Fibroblast of the conjunctiva (primary cell): ENCODE measurements at regions not wholly inside any gene's neighbourhood (a gene's known extent, or its start where the extent isn't known, plus 50 kb on each side); places are given as distances from the start of the nearest gene placed in this dataset.

Experiments used
- DNase-seq: peaks from one replicate; pipeline ENCODE4 v3.0.0-alpha.2; 2010; ENCODE audit warnings: low read depth

DNA sequence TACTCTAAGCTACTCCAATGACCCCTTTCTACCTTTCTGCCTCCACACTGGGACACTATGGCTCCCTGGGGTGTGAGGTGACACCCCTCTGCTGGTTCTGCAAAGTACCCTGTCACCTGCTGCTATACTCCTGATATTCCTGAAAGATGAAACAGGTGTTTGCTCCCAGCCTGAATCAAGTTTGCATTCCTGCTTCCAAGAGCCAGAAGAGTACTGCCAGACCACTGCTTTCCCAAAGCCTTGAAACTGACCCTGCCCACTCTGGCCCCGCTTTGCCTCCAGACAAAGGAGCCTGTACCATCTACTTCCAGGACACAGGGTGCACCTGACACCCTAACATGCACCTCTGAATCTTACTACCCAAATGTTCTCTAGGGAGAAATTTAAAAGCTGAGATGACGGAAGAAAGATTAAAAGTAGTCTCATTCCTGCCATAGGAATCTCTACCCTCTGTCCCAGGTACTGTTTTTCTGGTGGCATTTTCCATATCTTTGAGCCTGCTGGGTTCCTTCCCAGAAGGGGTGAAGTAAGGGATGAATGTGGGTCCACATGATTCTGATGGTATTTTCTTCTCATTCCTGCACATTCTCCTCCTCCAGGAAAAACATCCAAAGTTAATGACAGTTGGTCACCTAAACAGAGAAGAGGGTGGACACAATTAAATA lies 70.3 kb upstream of the DUSP10 start:
- no peak for DNase-seq

DNA sequence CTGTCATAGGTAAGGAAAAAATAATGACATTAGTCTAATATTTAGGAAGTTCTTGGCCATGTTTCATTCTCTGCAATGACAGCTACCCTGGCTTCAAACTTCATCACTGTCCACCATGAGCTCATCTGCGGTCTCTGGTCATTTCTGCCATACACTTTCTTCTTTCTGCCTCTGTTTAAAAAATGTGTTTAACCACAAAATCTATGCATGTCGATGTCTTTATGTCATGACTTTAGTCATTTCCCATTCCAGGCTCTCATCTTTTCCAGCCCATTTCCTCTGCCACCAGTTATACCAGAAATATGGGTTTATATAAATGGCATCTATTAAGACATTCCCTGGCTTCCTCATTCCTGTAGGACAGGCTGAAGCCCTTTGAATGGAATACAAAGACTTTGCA lies 68.5 kb upstream of the DUSP10 start:
- DNase-seq: no peak

DNA sequence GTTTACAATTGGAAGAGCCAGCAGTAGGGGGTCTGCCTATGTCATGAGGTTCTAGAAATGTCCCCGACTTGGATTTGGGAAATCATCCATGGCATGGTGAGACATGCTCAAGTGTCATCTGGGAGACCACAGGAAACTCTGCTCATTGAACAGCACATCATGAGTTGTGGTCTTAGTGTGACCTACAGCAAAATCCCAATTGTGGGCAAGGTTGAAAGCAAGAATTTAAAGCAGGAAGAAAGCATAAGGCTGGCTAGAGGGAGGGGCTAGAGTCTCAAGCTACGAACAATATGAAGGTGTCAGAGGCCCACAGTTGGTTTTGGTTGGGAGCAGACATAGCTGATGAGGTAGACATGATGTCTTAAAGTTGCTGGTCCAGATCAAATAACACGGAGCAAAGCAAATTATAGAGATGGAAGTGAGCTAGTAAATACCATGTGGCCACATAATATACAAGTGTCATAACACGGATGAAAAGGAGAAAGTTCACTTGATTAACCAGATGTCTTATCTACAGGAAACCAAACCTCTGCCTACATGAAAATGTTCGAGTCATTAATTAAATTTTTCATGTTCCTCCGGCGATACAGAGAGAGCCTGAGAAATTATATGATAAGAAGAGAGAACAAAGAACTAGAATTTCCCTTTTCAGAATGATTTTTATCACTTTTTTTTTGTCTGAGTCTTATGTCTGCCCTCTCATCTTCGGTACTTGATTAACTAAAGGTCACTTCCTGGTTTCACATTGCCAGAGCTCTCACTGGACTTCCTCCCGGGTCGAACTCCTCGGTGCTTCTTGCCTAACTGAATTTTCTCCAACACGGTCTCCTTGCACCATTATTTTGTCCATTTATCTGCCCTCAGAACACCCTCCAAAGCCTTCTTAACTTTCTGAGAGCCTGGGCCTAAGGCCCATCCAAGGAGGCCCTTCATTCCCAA lies 67.5 kb upstream of the DUSP10 start:
- DNase-seq: no peak

DNA sequence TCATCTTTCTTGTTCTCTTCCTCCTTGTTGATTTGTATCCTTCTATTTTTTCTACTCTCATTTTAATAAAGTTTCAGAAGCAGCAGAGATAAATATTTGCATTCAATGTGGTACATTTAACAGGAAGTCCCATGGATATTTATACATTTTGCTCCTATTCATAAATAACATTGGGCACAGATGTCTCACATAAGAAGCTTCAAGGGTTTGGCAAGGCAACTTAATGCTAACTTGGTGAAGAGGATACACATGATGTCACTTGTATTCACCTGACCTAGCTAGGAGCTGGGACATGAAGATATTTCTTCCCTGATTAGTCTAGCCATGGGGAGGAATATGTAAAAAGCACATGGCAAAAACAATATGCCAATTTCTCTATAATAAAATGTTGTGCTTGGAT lies 65.1 kb upstream of the DUSP10 start:
- no peak for DNase-seq

DNA sequence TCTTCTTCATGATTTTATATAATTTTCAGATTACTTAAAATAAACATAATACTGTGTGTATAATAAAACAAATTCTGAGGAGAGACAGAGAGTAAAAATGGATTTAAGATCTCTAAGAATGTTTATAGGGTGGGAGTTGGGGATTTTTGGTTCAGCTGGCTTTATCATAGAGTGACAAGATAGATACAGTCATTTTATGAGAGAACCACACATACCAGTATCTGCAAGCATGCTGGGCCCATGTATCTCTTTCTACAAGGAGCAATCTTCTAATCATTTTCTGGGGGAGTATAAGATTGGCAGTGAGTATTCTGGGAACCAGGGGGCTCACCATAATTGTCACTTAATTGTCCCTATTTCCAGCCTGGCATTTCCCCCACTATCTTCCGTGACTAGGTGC lies 64.3 kb upstream of the DUSP10 start:
- DNase-seq: no peak

DNA sequence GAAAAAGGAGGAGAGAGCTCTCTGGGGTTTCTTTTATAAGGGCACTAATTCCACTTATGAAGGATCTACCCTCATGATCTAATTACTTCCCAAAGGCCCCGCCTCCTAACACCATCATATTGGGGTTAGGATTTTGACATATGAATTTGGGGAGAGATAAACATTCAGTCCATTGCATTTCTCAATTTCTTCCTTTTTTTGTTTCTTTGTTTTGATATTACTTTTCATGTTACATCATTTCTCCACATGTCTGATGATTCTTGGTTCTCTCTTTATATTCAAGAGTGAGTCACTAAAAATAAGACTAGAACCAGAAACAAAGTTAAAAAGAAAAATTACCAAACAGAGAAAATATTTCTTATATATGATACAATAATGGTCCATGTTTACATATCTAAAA lies 63.2 kb upstream of the DUSP10 start:
- no peak for DNase-seq

DNA sequence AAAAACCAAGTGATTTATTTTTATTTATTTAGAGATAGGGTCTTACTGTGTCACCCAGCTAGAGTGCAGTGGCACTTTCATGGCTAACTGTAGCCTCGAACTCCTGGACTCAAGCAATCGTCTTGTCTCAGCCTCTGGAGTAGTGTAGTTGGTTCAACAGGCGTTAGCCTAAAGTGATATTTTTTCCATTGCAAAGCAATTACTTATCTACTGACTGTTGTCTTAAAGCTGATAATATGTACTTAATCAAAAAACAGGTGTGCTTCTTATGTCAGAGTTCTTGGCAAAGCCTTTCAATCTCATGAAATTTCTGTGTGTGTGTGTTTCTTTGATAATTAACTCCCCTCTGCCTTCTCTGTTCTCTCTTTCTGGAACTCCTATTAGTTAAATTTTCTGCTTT lies 62.4 kb upstream of the DUSP10 start:
- no peak for DNase-seq

DNA sequence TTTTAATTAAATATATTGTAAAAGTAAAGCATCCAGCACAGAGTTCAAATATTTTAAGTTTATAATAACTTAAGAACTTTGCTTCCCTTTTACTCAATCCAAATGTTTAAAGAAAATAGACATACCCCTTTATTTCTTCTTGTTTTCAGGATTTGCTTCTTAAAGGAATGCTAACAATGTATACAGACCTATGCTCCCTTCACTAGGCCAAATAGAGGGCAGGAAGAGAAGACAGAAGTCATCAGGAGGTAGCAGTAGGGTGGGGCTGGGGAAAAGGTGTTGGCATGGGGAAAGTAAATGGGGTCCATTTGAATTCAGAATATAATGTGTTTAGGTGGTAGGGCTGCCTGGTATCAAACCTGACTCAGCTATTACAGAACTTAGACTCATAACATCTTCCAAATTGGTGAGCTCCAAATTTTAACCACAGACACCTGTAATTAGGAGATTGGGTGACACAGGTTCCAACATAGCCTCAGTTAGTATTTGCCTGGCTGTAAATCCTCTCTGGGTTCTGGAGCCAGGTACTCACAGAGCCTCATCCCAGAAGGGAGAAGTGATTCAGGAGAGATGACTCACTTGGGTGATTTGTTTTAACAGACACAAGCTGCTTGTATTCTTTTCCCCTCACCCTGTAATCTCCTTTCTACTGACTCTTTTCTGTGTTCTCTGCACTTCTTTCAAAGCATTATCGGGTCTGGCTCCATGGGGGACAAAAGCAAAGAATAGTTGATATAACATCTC lies 60.1 kb upstream of the DUSP10 start:
- DNase-seq: peak; percentile 13

DNA sequence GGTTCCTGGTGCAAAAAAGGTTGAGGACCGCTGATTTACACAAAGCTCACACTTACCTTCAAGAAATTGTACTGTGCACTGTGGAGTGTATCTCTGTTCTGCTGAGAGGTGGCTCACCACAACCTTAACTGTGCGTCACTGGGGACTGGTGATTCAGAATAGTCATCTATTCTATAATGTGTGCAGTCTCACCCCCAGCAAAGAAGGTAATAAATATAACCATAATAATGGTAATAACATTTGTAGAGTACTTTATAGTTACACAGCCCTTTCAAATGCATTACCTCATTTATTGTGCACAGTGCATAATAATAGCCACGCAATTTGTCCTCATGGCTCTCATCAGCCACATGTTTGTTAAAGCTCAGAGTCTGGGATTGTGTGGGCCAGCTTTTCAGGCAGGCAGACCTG lies 59.4 kb upstream of the DUSP10 start:
- no peak for DNase-seq

DNA sequence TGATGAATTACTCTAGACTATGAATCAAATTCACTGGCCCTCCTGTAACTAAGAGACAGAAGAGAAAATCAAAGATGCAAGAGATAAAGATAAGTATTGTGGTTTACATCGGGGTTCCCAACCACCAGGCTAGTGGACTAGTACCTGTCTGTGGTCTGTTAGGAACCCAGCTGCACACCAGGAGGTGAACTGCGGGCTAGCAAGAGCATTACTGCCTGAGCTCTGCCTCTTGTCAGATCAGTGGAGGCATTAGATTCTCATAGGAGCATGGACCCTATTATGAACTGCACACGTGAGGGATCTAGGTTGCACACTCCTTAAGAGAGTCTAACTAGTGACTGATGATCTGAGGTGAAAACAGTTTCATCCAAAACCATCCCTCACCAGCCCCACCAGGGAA lies 58.9 kb upstream of the DUSP10 start:
- DNase-seq: no peak

DNA sequence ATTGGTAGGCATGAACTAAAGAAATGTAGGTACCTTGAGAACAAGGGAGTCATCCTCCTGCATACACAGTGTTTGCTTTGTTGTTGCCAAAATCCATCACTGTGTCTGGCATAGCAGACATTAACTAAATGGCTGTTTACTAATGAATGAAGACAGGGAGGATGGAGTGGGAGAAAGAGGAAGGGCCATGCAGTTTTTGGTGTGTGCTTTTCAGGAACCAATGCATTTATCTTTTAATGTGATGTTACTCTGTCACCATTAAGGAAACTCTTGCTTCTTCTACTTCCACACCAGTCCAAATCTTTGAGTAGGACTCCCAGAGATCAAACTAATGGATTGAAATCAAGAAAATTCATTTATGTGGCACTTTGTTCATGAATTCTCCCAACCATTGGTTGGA lies 55.6 kb upstream of the DUSP10 start:
- DNase-seq: no peak

DNA sequence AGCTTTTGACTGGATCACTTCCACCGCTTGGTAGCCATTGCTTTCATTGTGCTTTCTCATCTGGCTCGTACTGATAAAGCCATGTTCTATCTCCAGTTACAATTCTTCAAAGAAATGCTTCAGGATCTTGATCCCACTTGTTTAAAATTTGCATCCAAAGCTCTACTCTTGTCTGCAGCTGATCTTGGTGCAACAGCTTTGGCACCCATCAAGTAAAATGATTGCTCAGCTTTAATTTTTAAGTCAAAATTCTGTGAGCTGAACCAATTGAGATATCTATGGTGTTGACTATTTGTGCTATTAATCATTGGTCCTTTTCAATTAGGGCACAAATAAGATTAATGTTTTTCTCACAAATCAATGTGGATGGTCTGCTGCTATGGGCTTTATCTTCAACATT lies 54.8 kb upstream of the DUSP10 start:
- DNase-seq: no peak

DNA sequence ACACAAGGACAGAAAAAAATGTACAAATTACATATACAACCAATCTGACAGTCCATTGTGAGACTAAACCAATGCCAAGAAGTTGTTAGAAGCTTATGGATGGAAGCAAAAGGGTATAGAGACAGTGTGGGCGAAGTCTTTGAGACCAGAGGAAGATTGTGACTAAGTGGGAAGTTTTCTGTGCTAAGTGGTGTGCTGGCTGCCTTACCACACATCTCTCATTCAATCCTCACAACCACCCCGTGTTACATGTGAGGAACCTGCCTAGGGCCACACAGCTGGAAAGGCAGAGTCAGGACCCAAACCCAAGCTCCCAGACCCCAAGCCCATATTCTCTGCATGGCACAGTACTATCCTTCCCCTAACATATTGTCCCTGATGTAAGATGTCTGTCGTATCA lies 53.5 kb upstream of the DUSP10 start:
- no peak for DNase-seq

DNA sequence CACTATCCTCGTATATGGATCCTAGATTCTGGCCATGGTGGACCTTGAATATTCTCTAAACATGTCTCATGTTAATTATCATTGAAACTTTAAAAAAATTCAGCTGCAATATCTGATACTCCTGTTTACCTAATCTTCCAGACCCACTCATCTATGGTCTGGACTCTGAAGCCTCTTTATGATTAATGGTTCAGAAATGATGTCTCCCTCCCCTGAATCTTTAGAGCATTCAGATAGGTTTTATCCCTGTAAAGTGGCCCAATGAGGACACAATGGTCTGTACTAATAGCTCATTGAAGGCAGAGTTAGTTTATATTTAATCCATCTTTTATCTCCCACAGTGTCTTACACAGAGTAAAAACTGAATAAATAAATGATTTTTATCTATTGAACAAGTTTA lies 53.0 kb upstream of the DUSP10 start:
- no peak for DNase-seq

DNA sequence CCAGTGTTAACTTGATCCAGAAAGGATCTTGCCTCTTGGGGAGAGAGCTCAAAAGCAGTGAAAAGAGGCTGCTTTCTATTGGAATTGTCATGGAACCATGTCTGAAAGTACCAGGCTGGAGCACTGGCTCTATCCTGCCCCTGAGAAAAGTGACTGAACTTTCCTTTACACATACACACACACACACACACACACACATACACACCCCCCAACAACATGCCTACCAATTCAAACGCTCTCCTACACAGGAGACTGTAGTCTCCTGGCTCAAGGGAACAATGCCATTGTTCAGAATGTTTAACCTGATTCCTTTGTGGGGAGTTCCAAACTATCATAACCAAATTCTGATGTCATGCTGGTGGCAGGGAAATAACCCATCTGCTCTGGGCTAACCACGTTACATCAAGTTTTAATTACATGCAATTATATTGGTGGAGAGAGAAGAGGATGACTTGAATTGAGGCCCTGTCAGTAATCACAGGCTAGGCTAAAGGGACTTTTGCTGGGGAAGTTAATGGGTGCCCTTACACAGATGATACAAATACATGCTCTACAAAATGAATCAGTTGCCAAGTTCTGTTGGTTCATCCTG lies 52.3 kb upstream of the DUSP10 start:
- no peak for DNase-seq

DNA sequence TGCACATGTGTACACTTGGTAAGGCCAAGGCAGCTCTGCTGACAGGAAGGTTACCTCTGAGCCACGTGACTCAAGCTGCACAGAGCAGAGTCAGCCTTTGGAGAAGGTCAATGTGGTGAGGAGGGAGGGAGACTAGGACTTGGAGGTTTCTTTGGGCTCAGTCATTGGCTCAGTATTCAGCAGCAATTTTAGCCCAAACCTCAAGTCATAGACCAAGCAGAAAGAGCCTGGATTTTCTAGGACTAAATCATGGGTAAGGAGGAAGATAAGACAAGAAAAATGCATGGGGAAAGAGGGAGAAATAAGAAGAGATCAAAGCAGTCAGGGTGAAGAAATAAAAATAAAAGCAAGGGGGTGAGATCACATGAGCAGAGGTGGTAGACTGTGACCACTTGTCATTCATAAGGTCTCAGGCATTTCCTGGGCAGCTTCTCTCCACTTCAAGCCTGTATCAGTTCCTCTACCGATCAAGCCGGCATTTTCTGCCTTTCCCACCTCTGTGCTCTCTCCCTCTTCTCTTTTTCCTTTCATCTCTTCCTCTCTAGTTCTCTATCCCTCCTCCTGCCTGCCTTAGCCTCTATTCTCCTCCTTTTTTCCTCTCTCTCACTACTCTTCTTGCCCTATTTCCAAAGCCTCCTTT lies 51.7 kb upstream of the DUSP10 start:
- DNase-seq: no peak

DNA sequence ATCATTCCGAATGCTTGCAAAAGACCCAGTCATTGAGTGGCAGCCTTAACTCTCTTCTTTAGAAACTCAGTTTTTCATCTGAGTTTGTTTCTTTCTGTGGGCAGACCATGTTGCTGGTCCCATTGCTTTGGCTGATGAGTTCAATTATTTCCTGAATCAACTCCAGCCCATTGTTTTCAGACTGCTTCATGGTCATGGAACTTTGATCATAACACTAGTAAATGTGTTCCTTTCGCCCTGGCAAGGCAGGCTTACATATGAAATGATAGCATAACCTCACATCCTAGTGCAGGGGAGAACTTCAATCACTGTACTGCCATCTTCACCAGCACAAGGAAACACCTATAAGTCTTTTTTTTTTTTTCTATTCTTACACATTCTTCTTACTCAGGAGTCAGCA lies 50.0 kb upstream of the DUSP10 start:
- DNase-seq: no peak
